B cell (primary cell): ENCODE measurements at regions not wholly inside any gene's neighbourhood (a gene's known extent, or its start where the extent isn't known, plus 50 kb on each side); places are given as distances from the start of the nearest gene placed in this dataset.

ENCODE experiments used
- EZH2 ChIP-seq: IDR thresholded peaks from 2 replicates; pipeline ENCODE4 v1.6.1; 2012; ENCODE audit warnings: borderline replicate concordance, low read depth, mild to moderate bottlenecking, moderate library complexity, low read length; ENCODE audit not compliant: insufficient read depth, poor library complexity, severe bottlenecking
- TF ChIP-seq, protein P1 (sequence below): fragments of 200-600 bp; IDR thresholded peaks from one replicate; pipeline ENCODE4 v1.8.0; 2022; ENCODE audit warnings: antibody characterized with exemption, mild to moderate bottlenecking

DNA sequence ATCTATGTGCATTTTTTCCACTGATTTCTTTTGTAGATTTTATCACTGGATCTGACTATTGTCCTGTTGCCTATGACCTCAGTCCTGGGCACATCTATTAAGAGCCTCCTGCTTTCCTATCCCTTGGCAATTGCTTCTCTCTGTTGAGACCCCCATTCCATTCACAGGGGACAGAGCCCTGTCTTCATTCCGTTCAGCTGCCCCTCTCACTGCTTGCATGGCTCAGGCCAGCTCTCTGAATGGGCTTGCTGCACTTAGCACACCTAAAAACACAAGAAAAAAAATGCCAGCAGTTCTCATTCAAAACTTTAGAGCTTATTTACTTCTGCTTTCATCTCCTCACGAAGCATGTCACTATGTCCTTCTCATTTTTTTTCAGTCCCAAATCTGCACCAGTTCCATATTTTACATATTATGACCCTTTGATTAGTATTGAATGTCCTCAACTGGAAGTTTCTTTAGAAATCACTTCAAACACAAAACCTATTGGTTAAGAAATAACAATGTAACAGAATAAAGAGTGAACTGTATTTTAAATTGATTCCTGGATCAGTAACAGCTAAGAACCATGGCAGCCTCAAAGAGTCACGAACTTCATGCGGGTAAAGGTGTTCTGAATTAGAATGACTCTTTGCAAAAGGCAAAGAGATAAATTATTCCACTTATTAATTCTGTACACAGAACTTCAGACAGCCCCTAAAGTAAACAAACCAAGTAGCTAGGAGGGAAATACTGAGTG, 616.5 kb downstream of the C6orf118 start:
- TF ChIP-seq, protein P1, sequence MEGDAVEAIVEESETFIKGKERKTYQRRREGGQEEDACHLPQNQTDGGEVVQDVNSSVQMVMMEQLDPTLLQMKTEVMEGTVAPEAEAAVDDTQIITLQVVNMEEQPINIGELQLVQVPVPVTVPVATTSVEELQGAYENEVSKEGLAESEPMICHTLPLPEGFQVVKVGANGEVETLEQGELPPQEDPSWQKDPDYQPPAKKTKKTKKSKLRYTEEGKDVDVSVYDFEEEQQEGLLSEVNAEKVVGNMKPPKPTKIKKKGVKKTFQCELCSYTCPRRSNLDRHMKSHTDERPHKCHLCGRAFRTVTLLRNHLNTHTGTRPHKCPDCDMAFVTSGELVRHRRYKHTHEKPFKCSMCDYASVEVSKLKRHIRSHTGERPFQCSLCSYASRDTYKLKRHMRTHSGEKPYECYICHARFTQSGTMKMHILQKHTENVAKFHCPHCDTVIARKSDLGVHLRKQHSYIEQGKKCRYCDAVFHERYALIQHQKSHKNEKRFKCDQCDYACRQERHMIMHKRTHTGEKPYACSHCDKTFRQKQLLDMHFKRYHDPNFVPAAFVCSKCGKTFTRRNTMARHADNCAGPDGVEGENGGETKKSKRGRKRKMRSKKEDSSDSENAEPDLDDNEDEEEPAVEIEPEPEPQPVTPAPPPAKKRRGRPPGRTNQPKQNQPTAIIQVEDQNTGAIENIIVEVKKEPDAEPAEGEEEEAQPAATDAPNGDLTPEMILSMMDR, result no peak
- TF ChIP-seq EZH2, result no peak
